Right lung (tissue), 2 donors: ENCODE measurements at regions not wholly inside any gene's neighbourhood (a gene's known extent, or its start where the extent isn't known, plus 50 kb on each side); places are given as distances from the start of the nearest gene placed in this dataset.
A peak's percentile ranks its signal among the peaks of the same experiment; 100 is the strongest.
"Not testable (repeated sequence)": the region's sequence is repeated elsewhere in the genome, so short reads cannot be mapped to it uniquely, and the experiment has no call there.

Source experiments
- DNase-seq, 2 donors: peaks; one replicate each; pipeline ENCODE4 v3.0.0-alpha.2; 2013

DNA sequence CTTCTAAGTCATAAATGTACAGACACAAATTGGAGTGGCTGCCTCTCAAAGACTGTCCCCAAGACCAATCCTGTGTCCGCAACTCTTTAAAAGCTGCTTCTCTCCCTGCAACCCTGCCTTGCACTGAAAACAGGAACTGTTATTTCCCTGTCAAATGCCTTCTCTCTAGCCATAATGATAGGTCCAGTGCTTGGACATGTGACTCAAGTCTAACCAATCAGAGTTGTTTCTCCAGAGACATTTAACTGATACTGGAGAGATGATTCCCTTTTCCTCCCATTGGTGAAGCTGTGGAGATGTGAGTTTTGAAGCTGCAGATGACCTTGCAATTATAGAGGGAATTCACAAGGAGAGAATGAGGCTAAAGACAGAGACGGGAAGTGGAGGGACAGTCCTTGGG lies 253.3 kb upstream of the CDH5 start:
- no peak for DNase-seq

DNA sequence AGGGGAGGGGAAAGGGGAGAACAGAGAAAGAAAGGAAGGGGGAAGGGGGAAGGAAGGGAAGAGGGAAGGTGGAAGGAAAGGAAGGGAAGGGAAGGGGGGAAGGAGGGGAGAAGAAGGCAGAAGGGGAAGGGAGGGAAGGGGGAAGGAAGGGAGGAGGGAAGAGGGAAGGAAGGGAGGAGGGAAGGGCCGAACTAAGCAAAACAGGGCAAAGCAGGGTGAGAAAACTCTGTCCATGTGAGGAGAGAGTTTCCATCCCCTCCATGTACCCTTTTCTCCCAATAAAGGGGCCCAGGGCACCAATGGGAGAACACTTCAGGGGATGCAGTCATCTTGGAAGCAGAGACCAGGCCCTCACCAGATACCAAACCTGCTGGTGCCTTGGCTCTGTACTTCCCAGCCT lies 256.8 kb upstream of the CDH5 start:
- no peak for DNase-seq

DNA sequence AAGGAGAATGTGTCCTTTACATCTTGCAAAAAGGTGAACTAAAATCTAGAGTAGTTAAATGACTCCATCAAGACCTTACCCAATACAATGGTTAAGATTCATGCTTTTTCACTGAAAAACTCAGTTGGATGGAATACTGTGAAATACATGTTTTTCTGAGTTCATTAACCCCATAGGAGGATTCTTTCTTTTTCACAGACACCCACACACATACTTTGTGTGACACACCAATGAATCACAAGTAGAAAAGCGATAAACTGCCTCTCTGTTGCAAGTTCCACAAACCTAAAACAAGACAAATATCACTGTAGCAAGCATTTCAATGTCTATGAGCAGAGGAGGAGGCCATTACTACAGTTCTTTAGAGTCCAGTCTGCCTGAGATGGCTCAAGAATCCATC lies 258.8 kb upstream of the CDH5 start:
- no peak for DNase-seq

- DNase-seq, result peak; percentile 20 to 24
These were observed 263.3 kb upstream of the CDH5 start for GRCh38 chr16:66103211-66103610.

DNA sequence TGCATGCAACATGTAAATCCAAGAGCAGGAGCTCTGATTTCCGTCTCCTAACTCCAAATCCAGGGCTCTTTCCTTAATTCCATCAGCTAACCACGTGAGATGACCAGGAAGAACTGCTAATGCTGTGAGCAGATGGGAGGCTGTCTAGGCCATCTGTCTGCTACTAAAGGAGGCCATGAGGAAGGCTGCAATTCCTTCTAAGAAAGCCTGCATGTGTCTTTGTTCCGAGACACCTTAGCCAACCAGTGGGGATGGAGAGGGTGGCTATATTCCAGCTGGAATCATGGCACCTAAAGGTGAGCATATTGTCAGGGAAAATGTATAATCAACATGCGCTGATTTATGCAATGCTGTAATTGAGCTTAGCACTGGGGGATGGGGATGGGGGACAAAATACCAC lies 267.2 kb upstream of the CDH5 start:
- DNase-seq, result no peak

DNA sequence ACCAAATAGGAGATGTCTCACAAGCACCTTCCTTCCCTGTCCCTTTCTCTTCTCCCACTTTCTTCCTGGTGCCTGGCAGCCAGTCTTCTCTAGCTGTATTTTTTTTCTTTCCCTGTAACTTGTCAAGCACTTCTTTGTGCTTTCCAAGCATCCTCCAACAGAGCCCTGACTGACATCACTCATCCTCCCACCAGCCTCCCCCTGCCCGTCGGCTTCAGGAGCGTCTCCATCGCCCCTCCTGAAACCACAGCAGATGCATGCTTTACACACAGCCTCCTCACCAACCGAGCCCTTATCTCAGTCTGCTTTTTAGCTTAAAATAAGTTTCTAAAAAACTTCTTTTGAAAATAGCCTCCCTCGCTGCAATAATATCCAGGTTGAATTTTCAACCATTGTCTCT lies 268.7 kb upstream of the CDH5 start:
- no peak for DNase-seq

DNA sequence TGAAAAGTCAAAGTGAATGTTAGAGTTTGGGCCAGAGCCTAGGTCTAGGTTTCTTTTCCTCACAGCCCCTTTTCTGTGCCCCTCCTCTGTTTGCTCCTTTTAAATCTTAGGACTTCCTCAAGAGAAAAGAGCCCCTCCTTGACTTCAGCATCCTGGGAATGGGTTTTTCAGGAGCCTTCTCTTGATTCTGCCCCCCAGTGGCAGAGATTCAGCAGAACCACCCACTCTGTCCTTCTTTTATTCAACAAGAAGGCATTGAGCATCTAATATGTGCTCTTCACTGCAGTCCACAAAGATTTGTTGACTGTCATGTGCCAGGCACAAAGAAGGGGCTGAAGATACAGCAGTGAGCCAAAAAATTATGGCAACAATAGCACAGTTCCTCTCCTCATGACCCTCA lies 270.8 kb upstream of the CDH5 start:
- DNase-seq, result no peak

DNA sequence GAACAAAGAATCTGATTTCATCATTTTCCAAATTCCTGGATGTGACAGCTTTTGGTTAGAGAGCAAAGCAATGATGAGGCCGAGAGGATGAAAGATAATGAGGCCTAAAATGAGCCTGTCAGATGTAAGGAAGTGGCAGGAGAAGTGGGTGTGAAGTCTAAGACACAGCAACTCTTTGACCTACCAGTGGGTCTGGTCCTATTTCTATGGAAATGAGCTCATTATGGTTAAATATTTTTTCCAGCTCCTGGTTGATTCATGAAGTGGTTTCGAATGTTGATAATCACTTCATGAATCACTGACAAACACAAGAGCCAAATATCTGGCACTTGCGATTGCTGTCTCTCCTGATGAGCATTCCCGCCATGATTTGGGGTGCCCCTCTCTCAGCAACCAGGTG lies 273.3 kb upstream of the CDH5 start:
- DNase-seq, result peak; percentile 17 to 23

GRCh38 chr16:66091471-66091891 lies 275.0 kb upstream of the CDH5 start:
- DNase-seq, result peak in 1 of 2 donors; percentile 28

GRCh38 chr16:66088681-66089080 lies 277.8 kb upstream of the CDH5 start:
- DNase-seq, result no peak

DNA sequence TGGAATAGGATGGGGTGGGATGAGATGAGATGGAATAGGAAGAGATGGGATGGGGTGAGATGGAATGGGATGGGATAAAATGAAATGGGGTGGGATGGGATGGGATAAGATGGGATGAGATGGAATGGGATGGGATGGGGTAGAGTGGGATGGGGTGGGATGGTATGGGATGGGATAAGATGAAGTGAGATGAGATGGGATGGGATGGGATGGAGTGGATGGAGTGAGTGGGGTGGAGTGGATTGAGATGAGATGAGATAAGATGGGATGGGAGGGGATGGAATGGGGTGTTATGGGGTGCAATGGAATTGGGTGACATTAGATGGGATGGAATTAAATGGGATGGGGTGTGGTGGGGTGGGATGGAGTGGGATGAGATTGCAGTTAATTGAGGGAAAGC lies 279.2 kb upstream of the CDH5 start:
- DNase-seq, result no peak

- no peak for DNase-seq
These were observed 280.8 kb upstream of the CDH5 start for GRCh38 chr16:66085651-66086050.

- not testable (repeated sequence) for DNase-seq
These were observed 281.8 kb upstream of the CDH5 start for GRCh38 chr16:66084731-66085130.

DNA sequence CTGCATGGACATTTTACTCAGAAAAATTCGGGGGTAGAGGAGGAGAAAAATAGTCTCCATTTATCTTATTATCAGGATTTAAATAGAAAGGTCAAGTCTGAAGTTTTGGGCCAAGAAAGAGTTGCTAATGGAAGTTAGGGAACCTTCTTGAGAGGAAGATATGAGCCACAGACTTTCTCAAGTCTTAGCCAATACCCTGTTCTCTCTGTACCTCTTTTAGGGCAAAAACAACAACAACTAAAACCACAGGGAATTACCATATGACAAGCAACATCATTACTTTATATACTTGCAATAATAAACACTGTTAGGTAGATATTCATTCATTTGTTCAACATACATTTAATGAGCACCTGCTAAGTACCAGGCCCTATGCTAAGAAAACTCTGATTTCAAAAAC lies 282.2 kb upstream of the CDH5 start:
- no peak for DNase-seq

GRCh38 chr16:66083171-66083570 lies 283.3 kb upstream of the CDH5 start:
- no peak for DNase-seq

DNA sequence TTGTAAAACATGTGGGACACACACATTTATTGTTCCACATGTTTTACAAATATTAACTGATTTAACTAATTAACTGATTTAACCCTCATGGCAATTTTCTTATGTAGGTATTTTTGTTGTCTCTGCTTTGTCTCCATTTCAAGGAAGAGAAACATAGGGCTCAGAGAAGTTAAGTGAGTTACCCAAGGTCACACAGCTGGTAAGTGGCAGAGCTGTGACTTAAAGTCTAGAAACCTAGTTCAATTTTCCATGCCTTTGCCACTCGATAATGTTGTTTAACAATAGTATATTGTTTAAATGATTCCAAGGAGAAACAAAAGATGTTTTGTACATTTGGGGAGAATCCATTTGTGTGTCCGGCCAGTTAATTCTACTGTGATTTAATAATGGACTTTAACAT lies 284.1 kb upstream of the CDH5 start:
- no peak for DNase-seq

- DNase-seq, result no peak
These were observed 284.6 kb upstream of the CDH5 start for GRCh38 chr16:66081775-66082366.

DNA sequence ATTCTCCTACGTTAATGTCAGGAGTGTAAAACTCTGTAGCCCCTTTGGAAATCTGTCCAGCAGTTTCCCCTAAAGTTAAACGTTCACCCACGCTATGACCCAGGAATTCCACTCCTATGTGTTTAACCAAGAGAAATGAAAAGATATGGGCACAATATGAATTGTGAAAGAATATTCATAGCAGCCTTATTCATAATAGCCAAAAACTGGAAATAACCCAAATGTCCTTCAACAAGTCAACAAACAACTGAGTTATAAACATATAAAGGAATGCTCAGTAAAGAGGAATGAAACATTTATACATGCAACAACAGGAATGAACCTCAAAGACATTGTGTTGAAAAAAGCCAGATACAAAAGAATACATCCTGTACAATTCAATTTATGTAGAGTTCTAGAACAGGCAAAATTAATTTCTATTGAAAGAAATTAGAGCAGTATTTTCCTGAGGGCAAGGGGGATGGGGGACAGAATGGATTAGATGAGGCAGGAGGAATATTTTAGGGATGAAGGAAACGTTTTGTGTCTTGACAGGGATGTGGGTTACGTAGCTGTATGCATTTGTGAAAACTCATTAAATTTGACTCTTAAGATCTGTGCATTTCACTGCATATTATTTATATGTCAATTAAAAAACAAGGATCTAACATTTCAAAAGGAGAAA lies 286.7 kb upstream of the CDH5 start:
- DNase-seq, result peak in 1 of 2 donors; percentile 32

DNA sequence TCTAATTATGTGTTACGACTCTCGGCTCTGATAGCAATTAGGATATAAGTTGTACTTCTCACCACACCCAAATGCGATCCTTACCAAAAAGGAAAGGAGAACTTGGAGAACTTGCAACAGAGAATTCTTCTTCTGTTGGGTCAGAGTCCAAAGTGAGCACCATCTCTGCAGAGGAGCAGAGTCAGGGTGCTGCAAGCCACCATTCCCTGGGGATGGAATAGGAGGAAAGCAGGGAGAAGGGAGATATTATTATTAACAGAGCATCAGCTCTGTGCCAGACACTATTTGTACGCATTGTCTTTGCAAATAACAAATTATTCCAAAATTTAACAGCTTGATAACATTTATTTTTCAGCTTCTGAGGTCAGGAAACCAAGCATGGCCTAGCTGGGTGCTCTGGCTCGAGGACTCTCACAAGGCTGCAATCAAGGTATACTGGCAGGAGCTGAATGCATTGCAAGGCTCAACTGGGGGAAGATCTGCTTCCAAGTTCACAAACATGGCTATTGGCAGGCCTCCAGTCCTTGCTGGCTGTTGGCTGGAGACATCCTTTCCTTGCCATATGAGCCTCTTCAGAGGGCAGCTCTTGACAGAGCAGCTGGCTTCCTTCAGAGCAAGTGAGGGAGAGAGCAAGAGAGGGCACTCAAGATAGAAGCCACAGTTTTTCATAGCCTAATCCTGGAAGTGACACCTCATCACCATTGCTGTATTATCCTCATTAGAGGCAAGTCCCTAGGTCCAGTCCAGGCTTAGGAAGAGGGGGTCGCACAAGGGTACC lies 296.2 kb upstream of the CDH5 start:
- peak; percentile 96 to 98 for DNase-seq

DNA sequence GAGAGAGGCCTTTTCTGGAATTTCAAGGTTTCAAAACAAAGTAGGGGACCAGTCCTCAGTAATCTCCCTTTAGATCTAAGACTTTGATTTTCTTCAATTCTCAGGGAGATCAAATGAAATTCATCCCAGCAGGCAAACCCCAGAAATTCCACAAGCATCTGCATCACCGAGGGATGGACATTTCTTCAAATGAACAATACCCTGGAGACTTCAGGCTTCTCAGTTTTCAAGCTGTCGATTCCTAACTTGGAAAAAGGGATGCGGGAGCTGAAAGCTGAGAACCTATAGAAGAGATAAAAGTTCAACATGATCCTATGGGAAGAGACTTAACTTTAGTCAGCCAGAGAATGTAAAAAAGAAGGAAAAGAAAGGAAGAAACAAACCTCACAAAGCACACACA lies 296.9 kb upstream of the CDH5 start:
- no peak for DNase-seq

- no peak for DNase-seq
These were observed 300.1 kb upstream of the CDH5 start for GRCh38 chr16:66066404-66066803.

- DNase-seq, result no peak
These were observed 300.6 kb upstream of the CDH5 start for GRCh38 chr16:66065925-66066324.

DNA sequence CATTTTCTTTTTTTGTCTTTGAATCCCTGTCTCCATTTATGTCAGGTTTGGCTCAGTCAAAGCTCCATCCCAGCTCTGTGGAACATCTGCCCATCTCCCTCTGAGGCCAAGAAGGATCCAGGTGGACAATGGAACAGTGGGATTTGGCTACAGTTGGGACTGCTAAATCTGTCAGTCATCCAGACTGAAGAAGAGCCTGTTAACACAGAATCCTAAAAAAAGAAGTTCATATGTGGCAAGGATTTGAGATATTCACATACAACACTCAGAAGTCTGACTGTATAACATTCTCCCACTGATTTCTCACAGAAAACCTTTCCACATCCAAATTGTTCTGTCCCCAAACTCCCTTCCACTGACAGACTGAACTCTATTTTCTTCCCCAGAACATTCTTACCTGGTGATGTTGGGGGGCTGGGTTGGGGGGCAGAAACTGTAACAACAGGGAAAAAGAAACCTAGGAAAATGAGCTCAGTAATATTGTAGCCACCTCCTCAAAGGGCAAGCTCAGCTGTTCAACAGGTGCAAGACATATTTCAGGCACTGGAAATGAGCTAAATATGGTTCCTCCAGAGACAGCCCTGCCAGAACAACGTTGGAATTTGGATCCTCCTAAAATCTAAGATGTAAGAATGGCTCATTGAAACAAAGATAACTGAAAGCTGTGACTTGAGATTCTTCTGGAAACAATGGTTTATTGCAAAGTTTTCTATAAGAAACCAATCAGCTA lies 301.5 kb upstream of the CDH5 start:
- DNase-seq, result no peak
